Mucosa of rectum (tissue), 2 donors: ENCODE measurements at regions not wholly inside any gene's neighbourhood (a gene's known extent, or its start where the extent isn't known, plus 50 kb on each side); places are given as distances from the start of the nearest gene placed in this dataset.

Experiments used
- H3K27ac ChIP-seq, 2 donors: one replicate each; pipeline ENCODE4 v1.7.0; 2013; ENCODE audit warnings: inconsistent platforms in 2 of 2, low read depth in 2 of 2, low read length in 2 of 2
- H3K27me3 ChIP-seq, 2 donors: one replicate each; pipeline ENCODE4 v1.7.0; 2013; ENCODE audit warnings: low read length in 2 of 2; ENCODE audit not compliant: control insufficient read depth in 2 of 2, insufficient read depth in 2 of 2
- H3K36me3 ChIP-seq, 2 donors: one replicate each; pipeline ENCODE4 v1.7.0; 2013; ENCODE audit warnings: low read length in 2 of 2; ENCODE audit not compliant: control insufficient read depth in 2 of 2, insufficient read depth in 2 of 2
- H3K4me1 ChIP-seq, 2 donors: one replicate each; pipeline ENCODE4 v1.7.0; 2013; ENCODE audit warnings: low read length in 2 of 2, mild to moderate bottlenecking in 1 of 2; ENCODE audit not compliant: control insufficient read depth in 2 of 2, insufficient read depth in 2 of 2
- H3K4me3 ChIP-seq, 2 donors: one replicate each; pipeline ENCODE4 v1.7.0; 2013; ENCODE audit warnings: low read length in 2 of 2
- H3K9ac ChIP-seq, 2 donors: one replicate each; pipeline ENCODE4 v1.7.0; 2013; ENCODE audit warnings: low read length in 2 of 2, low read depth in 1 of 2, mild to moderate bottlenecking in 1 of 2
- H3K9me3 ChIP-seq, 2 donors: one replicate each; pipeline ENCODE4 v1.7.0; 2013; ENCODE audit warnings: low read length in 2 of 2; ENCODE audit not compliant: control insufficient read depth in 2 of 2
- donor health status: healthy.
- donor health status: Normal muscosa, but diverticular disease.

GRCh38 chr12:73506611-73507010, 1031.0 kb upstream of the ATXN7L3B start:
- H3K9me3 ChIP-seq: peaks cover 0 to 2% of the 10 kb centered on the region in 2 donors
- H3K27me3 ChIP-seq: no peaks in the 10 kb centered on the region
- no peak overlapping the region for H3K9ac ChIP-seq
- H3K4me3 ChIP-seq: no peak overlapping the region
- H3K36me3 ChIP-seq: no peaks in the 10 kb centered on the region
- H3K4me1 ChIP-seq: no peaks in the 10 kb centered on the region
- H3K27ac ChIP-seq: no peak overlapping the region

GRCh38 chr12:73514672-73515071, 1023.0 kb upstream of the ATXN7L3B start:
- H3K9ac ChIP-seq: no peak overlapping the region
- H3K27ac ChIP-seq: no peak overlapping the region
- H3K4me1 ChIP-seq: no peaks in the 10 kb centered on the region
- H3K36me3 ChIP-seq: no peaks in the 10 kb centered on the region
- H3K9me3 ChIP-seq: no peaks in the 10 kb centered on the region
- H3K27me3 ChIP-seq: no peaks in the 10 kb centered on the region
- no peak overlapping the region for H3K4me3 ChIP-seq

- Histone ChIP-seq H3K36me3 (no peaks in the 10 kb centered on the region), H3K27ac (no peak overlapping the region), H3K4me3 (no peak overlapping the region), H3K9ac (no peak overlapping the region), H3K9me3 (peaks cover 0 to 5% of the 10 kb centered on the region in 2 donors), H3K4me1 (no peaks in the 10 kb centered on the region), H3K27me3 (no peaks in the 10 kb centered on the region)
Measured at GRCh38 chr12:73517859-73518258, 1019.8 kb upstream of the ATXN7L3B start.

- H3K9me3 ChIP-seq: no peaks in the 10 kb centered on the region
- no peaks in the 10 kb centered on the region for H3K4me1 ChIP-seq
- H3K27me3 ChIP-seq: no peaks in the 10 kb centered on the region
- H3K27ac ChIP-seq: no peak overlapping the region
- no peaks in the 10 kb centered on the region for H3K36me3 ChIP-seq
- H3K4me3 ChIP-seq: no peak overlapping the region
- no peak overlapping the region for H3K9ac ChIP-seq
Measured at GRCh38 chr12:73529231-73529630, 1008.4 kb upstream of the ATXN7L3B start.

- no peaks in the 10 kb centered on the region for H3K4me1 ChIP-seq
- H3K9ac ChIP-seq: no peak overlapping the region
- no peaks in the 10 kb centered on the region for H3K27me3 ChIP-seq
- H3K9me3 ChIP-seq: no peaks in the 10 kb centered on the region
- H3K4me3 ChIP-seq: no peak overlapping the region
- H3K36me3 ChIP-seq: no peaks in the 10 kb centered on the region
- H3K27ac ChIP-seq: no peak overlapping the region
Measured at GRCh38 chr12:73529954-73530353, 1007.7 kb upstream of the ATXN7L3B start.

- H3K36me3 ChIP-seq: no peaks in the 10 kb centered on the region
- H3K4me3 ChIP-seq: no peak overlapping the region
- H3K27me3 ChIP-seq: no peaks in the 10 kb centered on the region
- H3K27ac ChIP-seq: no peak overlapping the region
- no peaks in the 10 kb centered on the region for H3K4me1 ChIP-seq
- no peak overlapping the region for H3K9ac ChIP-seq
- H3K9me3 ChIP-seq: no peaks in the 10 kb centered on the region
Measured at GRCh38 chr12:73531752-73532151, 1005.9 kb upstream of the ATXN7L3B start.

GRCh38 chr12:73547421-73547820, 990.2 kb upstream of the ATXN7L3B start:
- Histone ChIP-seq H3K27me3 (no peaks in the 10 kb centered on the region), H3K9me3 (no peaks in the 10 kb centered on the region), H3K36me3 (no peaks in the 10 kb centered on the region), H3K9ac (no peak overlapping the region), H3K4me1 (no peaks in the 10 kb centered on the region), H3K27ac (no peak overlapping the region), H3K4me3 (no peak overlapping the region)

- Histone ChIP-seq H3K4me3 (no peak overlapping the region), H3K27ac (no peak overlapping the region), H3K36me3 (no peaks in the 10 kb centered on the region), H3K4me1 (no peaks in the 10 kb centered on the region), H3K9ac (no peak overlapping the region), H3K9me3 (no peaks in the 10 kb centered on the region), H3K27me3 (no peaks in the 10 kb centered on the region)
Measured at GRCh38 chr12:73585136-73585535, 952.5 kb upstream of the ATXN7L3B start.

GRCh38 chr12:73589220-73589619, 948.4 kb upstream of the ATXN7L3B start:
- Histone ChIP-seq H3K4me1 (no peaks in the 10 kb centered on the region), H3K9ac (no peak overlapping the region), H3K36me3 (no peaks in the 10 kb centered on the region), H3K27ac (no peak overlapping the region), H3K4me3 (no peak overlapping the region), H3K27me3 (no peaks in the 10 kb centered on the region), H3K9me3 (no peaks in the 10 kb centered on the region)

- no peaks in the 10 kb centered on the region for H3K27me3 ChIP-seq
- no peak overlapping the region for H3K27ac ChIP-seq
- no peaks in the 10 kb centered on the region for H3K36me3 ChIP-seq
- no peak overlapping the region for H3K4me3 ChIP-seq
- no peaks in the 10 kb centered on the region for H3K4me1 ChIP-seq
- H3K9ac ChIP-seq: no peak overlapping the region
- no peaks in the 10 kb centered on the region for H3K9me3 ChIP-seq
Measured at GRCh38 chr12:73598626-73599025, 939.0 kb upstream of the ATXN7L3B start.

- H3K4me3 ChIP-seq: no peak overlapping the region
- H3K27me3 ChIP-seq: no peaks in the 10 kb centered on the region
- H3K27ac ChIP-seq: no peak overlapping the region
- H3K36me3 ChIP-seq: no peaks in the 10 kb centered on the region
- no peaks in the 10 kb centered on the region for H3K4me1 ChIP-seq
- H3K9ac ChIP-seq: no peak overlapping the region
- no peaks in the 10 kb centered on the region for H3K9me3 ChIP-seq
Measured at GRCh38 chr12:73599268-73599667, 938.4 kb upstream of the ATXN7L3B start.
